ENCODE measurements at regions not wholly inside any gene's neighbourhood (a gene's known extent, or its start where the extent isn't known, plus 50 kb on each side); places are given as distances from the start of the nearest gene placed in this dataset.

DNA sequence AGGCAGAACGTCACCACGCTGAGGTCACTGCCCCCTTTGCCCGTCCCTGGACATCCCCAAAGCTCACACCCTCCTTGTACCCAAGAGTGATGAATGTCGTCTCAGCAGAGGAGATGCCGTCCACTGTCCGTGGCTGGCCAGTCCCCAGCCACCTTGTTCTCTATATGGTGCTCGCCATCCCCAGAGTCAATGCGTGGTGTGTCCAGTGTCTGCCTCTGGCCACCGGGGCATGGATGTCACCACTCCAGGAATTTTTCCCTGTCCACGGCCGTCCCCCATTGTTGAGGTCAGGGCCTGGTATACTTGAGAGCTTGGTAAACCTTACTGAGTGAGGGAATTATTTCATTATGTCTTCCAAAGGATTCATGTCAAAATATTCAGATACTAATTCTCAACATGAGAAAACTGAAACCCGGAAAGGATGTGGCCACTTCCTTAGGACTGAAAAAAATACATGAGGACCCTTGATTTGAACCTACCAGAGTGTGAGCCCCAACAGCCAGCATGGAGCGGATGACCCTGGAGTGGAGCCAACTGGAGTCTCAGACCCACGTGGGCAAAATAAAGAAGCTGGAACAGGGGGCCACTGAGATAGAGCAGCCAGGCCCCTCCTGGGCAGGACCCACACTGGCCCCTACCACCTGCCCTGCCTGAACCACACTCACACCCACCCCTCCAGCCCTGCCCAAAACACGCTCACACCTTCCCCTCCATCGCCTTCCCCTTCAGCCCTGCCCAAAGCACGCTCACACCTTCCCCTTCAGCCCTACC lies 376.4 kb downstream of the BRD1 start:
- TF ChIP-seq, protein P1, sequence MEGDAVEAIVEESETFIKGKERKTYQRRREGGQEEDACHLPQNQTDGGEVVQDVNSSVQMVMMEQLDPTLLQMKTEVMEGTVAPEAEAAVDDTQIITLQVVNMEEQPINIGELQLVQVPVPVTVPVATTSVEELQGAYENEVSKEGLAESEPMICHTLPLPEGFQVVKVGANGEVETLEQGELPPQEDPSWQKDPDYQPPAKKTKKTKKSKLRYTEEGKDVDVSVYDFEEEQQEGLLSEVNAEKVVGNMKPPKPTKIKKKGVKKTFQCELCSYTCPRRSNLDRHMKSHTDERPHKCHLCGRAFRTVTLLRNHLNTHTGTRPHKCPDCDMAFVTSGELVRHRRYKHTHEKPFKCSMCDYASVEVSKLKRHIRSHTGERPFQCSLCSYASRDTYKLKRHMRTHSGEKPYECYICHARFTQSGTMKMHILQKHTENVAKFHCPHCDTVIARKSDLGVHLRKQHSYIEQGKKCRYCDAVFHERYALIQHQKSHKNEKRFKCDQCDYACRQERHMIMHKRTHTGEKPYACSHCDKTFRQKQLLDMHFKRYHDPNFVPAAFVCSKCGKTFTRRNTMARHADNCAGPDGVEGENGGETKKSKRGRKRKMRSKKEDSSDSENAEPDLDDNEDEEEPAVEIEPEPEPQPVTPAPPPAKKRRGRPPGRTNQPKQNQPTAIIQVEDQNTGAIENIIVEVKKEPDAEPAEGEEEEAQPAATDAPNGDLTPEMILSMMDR (IDR thresholded peaks at IDR 0.05; ENCODE audit: low read depth, low read length, poor library complexity, severe bottlenecking) = no peak
- no peak for TF ChIP-seq EZH2phosphoT487 (IDR thresholded peaks at IDR 0.05; ENCODE audit: borderline replicate concordance, low read length)
